H9 (cell line): ENCODE measurements at regions not wholly inside any gene's neighbourhood (a gene's known extent, or its start where the extent isn't known, plus 50 kb on each side); places are given as distances from the start of the nearest gene placed in this dataset.

Experiments
- DNase-seq: peaks from one replicate; pipeline ENCODE4 v3.0.0-alpha.2; 2017
- H2AFZ ChIP-seq: one replicate; pipeline ENCODE4 v1.6.1; 2013; ENCODE audit warnings: mild to moderate bottlenecking, low read length, control low read depth, moderate library complexity
- H2AK5ac ChIP-seq: 2 replicates; pipeline ENCODE4 v1.6.1; 2013; ENCODE audit warnings: low read length, control low read depth, mixed read lengths; ENCODE audit not compliant: insufficient read length
- H2BK120ac ChIP-seq: one replicate; pipeline ENCODE4 v1.6.1; 2013; ENCODE audit warnings: low read depth, mild to moderate bottlenecking, low read length, control low read depth, inconsistent platforms; ENCODE audit not compliant: poor library complexity, severe bottlenecking
- H2BK12ac ChIP-seq: 2 replicates; pipeline ENCODE4 v1.6.1; 2013; ENCODE audit warnings: low read length, control low read depth, mixed read lengths, low read depth; ENCODE audit not compliant: insufficient read length
- H2BK15ac ChIP-seq: 2 replicates; pipeline ENCODE4 v1.6.1; 2013; ENCODE audit warnings: low read depth, low read length, control low read depth
- H2BK20ac ChIP-seq: one replicate; pipeline ENCODE4 v1.6.1; 2013; ENCODE audit warnings: low read depth, mild to moderate bottlenecking, low read length, control low read depth, inconsistent platforms; ENCODE audit not compliant: poor library complexity, severe bottlenecking
- H2BK5ac ChIP-seq: 2 replicates; pipeline ENCODE4 v1.6.1; 2013; ENCODE audit warnings: low read length, control low read depth, mixed read lengths; ENCODE audit not compliant: insufficient read length
- H3K14ac ChIP-seq: 2 replicates; pipeline ENCODE4 v1.6.1; 2013; ENCODE audit warnings: low read length, control low read depth; ENCODE audit not compliant: insufficient read depth
- H3K18ac ChIP-seq: 2 replicates; pipeline ENCODE4 v1.6.1; 2013; ENCODE audit warnings: low read depth, mild to moderate bottlenecking, mixed read lengths, low read length, control low read depth; ENCODE audit not compliant: insufficient read length
- H3K23ac ChIP-seq: 2 replicates; pipeline ENCODE4 v1.6.1; 2013; ENCODE audit warnings: low read length, control low read depth, mixed read lengths, low read depth; ENCODE audit not compliant: insufficient read length
- H3K23me2 ChIP-seq: 2 replicates; pipeline ENCODE4 v1.6.1; 2013; ENCODE audit warnings: low read depth, mild to moderate bottlenecking, mixed read lengths, low read length, control low read depth; ENCODE audit not compliant: insufficient read length, poor library complexity, severe bottlenecking
- H3K27ac ChIP-seq: 2 replicates; pipeline ENCODE4 v1.5.1; 2013; ENCODE audit warnings: low read length, control low read depth, mixed read lengths, low read depth; ENCODE audit not compliant: insufficient read length
- H3K27me3 ChIP-seq: 2 replicates; pipeline ENCODE4 v1.6.1; 2013; ENCODE audit warnings: low read length, control low read depth, inconsistent platforms; ENCODE audit not compliant: insufficient read depth
- H3K4ac ChIP-seq: 2 replicates; pipeline ENCODE4 v1.6.1; 2013; ENCODE audit warnings: low read depth, mild to moderate bottlenecking, control low read depth, inconsistent platforms, low read length, moderate library complexity
- H3K4me1 ChIP-seq: 2 replicates; pipeline ENCODE4 v1.6.1; 2013; ENCODE audit warnings: low read length, control low read depth, inconsistent platforms; ENCODE audit not compliant: insufficient read depth
- H3K4me2 ChIP-seq: 2 replicates; pipeline ENCODE4 v1.6.1; 2013; ENCODE audit warnings: low read length, control low read depth, mixed read lengths; ENCODE audit not compliant: insufficient read length, insufficient read depth
- H3K56ac ChIP-seq: 2 replicates; pipeline ENCODE4 v1.6.1; 2013; ENCODE audit warnings: low read depth, mild to moderate bottlenecking, mixed read lengths, low read length, control low read depth; ENCODE audit not compliant: insufficient read length
- H3K79me1 ChIP-seq: 2 replicates; pipeline ENCODE4 v1.6.1; 2013; ENCODE audit warnings: low read depth, mild to moderate bottlenecking, moderate library complexity, low read length, control low read depth, inconsistent platforms; ENCODE audit not compliant: insufficient read depth, poor library complexity, severe bottlenecking
- H3K79me2 ChIP-seq: 2 replicates; pipeline ENCODE4 v1.6.1; 2013; ENCODE audit warnings: low read length, control low read depth, inconsistent platforms; ENCODE audit not compliant: insufficient read depth
- H3K9ac ChIP-seq: 2 replicates; pipeline ENCODE4 v1.6.1; 2013; ENCODE audit warnings: low read length, control low read depth, mixed read lengths; ENCODE audit not compliant: insufficient read length; ENCODE audit errors: extremely low read depth
- H3K9me3 ChIP-seq: one replicate; pipeline ENCODE4 v1.6.1; 2013; ENCODE audit warnings: low read depth, low read length, inconsistent platforms; ENCODE audit not compliant: control insufficient read depth
- H3T11ph ChIP-seq: one replicate; pipeline ENCODE4 v1.6.1; 2013; ENCODE audit warnings: mild to moderate bottlenecking, low read length, control low read depth, inconsistent platforms
- H4K20me1 ChIP-seq: one replicate; pipeline ENCODE4 v1.6.1; 2013; ENCODE audit not compliant: control insufficient read depth, insufficient read length, insufficient read depth
- H4K5ac ChIP-seq: 2 replicates; pipeline ENCODE4 v1.6.1; 2013; ENCODE audit warnings: low read depth, mild to moderate bottlenecking, mixed read lengths, low read length, control low read depth; ENCODE audit not compliant: insufficient read length
- H4K8ac ChIP-seq: replicated peaks from 2 replicates; pipeline ENCODE4 v1.6.1; 2013; ENCODE audit warnings: low read length, control low read depth, mixed read lengths, low read depth; ENCODE audit not compliant: insufficient read length
- H4K91ac ChIP-seq: 2 replicates; pipeline ENCODE4 v1.6.1; 2013; ENCODE audit warnings: low read depth, mild to moderate bottlenecking, moderate library complexity, mixed read lengths, low read length, control low read depth; ENCODE audit not compliant: insufficient read length
- H3K27ac Mint-ChIP-seq, 3 experiments: 2 replicates in 2 of 3; 3 replicates in 1 of 3; pipeline ENCODE4 v1.8.0; 2020 to 2021; ENCODE audit warnings: mixed read lengths in 3 of 3, mild to moderate bottlenecking in 1 of 3, moderate library complexity in 1 of 3
- H3K27me3 Mint-ChIP-seq: 2 replicates; pipeline ENCODE4 v1.8.0; 2021; ENCODE audit warnings: low read depth, mild to moderate bottlenecking, moderate library complexity, mixed read lengths
- H3K36me3 Mint-ChIP-seq, 3 experiments: 2 replicates in 2 of 3; 3 replicates in 1 of 3; pipeline ENCODE4 v1.8.0; 2020 to 2021; ENCODE audit warnings: low read depth in 3 of 3, mixed read lengths in 3 of 3; ENCODE audit not compliant: insufficient read depth in 1 of 3
- H3K4me1 Mint-ChIP-seq, 2 experiments: 2 replicates each; pipeline ENCODE4 v1.8.0; 2020; ENCODE audit warnings: mixed read lengths in 2 of 2
- H3K4me3 Mint-ChIP-seq, 2 experiments: 2 replicates in 1 of 2; 3 replicates in 1 of 2; pipeline ENCODE4 v1.8.0; 2020 to 2021; ENCODE audit warnings: mild to moderate bottlenecking in 2 of 2, mixed read lengths in 2 of 2, moderate library complexity in 1 of 2
- H3K9me3 Mint-ChIP-seq, 2 experiments: 2 replicates in 1 of 2; 3 replicates in 1 of 2; pipeline ENCODE4 v1.8.0; 2020; ENCODE audit warnings: mild to moderate bottlenecking in 2 of 2, mixed read lengths in 2 of 2, moderate library complexity in 1 of 2
- CTCF ChIP-seq: fragments of 200-600 bp; sonication (generic); conservative IDR thresholded peaks from 3 replicates; pipeline ENCODE4 v1.8.0; 2021; ENCODE audit warnings: antibody characterized with exemption, mild to moderate bottlenecking
- WGBS: extraction: QIAGEN DNeasy Blood & Tissue Kit; methylation state at CpG from one replicate; pipeline ENCODE4 v1.1.7; 2013; ENCODE audit warnings: missing lambda C conversion rate, low lambda C conversion rate, mixed read lengths; ENCODE audit not compliant: insufficient read length; ENCODE audit errors: extremely low coverage; 5-methylcytosine and 5-hydroxymethylcytosine counted together

- Histone ChIP-seq H2AFZ (no peak overlapping the region), H3K4me1 (no peaks in the 10 kb centered on the region; the same call in 1 of the 2 replicates), H3K18ac (no peak overlapping the region), H2BK120ac (no peak overlapping the region), H4K5ac (no peak overlapping the region), H2BK12ac (no peak overlapping the region), H3K4me2 (no peak overlapping the region), H3K27me3 (no peaks in the 10 kb centered on the region), H2BK15ac (no peak overlapping the region), H3K9me3 (no peaks in the 10 kb centered on the region), H3K14ac (no peak overlapping the region), H4K8ac (no peak overlapping the region), H3K9ac (no peak overlapping the region), H3K23me2 (no peaks in the 10 kb centered on the region), H3K79me2 (no peaks in the 10 kb centered on the region), H2BK5ac (no peak overlapping the region), H2AK5ac (no peak overlapping the region), H2BK20ac (no peak overlapping the region), H3K27ac (no peak overlapping the region), H4K91ac (no peak overlapping the region), H3K23ac (no peak overlapping the region), H3K56ac (no peak overlapping the region), H3K79me1 (no peaks in the 10 kb centered on the region), H3T11ph (no peak overlapping the region), H4K20me1 (no peaks in the 10 kb centered on the region), H3K4ac (no peak overlapping the region)
- no peak overlapping the region for H3K4me3 Mint-ChIP-seq
- no peaks in the 10 kb centered on the region for H3K36me3 Mint-ChIP-seq
- no CpG with 5 or more reads among the region's 5 CpGs for WGBS
- H3K4me1 Mint-ChIP-seq = peaks cover 8 to 20% of the 10 kb centered on the region in 2 experiments
- no peak for DNase-seq
- H3K27ac Mint-ChIP-seq = no peak overlapping the region
- no peak for TF ChIP-seq CTCF
- peaks cover 20% of the 10 kb centered on the region for H3K27me3 Mint-ChIP-seq
- H3K9me3 Mint-ChIP-seq = no peaks in the 10 kb centered on the region
Measured at GRCh38 chr10:71090330-71090729, 122.0 kb upstream of the UNC5B start.
